Putamen (tissue), 1 donor: ENCODE measurements at regions not wholly inside any gene's neighbourhood (a gene's known extent, or its start where the extent isn't known, plus 50 kb on each side); places are given as distances from the start of the nearest gene placed in this dataset.
"Not testable (repeated sequence)": the region's sequence is repeated elsewhere in the genome, so short reads cannot be mapped to it uniquely, and the experiment has no call there.

Experiments used
- DNase-seq: peaks from one replicate; pipeline ENCODE4 v3.0.0-alpha.2; 2016; ENCODE audit warnings: low spot score

DNA sequence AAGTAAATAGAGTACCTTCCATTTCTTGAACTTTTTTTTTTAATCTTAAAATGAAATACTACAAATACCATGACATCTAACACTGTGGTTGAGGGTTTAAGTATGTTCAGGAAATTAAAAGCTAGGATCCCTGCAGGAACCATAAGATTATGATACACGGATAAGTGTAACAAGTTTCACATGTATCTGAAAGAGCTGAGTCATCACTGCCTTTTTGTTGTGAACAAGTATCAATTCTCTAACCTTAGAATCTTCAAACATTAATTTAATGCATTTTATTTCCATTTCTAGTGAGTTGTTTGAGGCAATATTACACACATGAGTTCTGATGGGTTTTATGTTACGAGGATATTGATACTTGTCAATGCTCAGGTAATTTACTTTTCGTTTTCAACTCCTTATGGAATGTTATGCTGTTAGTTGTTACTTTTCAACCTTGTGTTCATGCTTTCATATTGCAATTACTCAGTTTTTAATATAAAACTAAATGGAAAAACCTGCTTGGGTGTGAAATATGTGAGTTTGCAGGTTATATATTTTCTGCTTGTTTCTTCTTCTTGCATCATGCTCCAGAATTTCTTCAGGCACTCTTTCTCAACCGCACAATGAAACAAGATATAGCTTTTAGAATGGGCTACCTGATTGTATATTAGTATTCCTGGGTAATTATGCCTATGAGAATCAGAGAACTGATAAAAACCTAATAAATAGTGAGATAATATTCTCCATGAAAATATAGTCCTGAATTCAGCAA is 361.3 kb upstream of the MTNR1B start:
- no peak for DNase-seq

DNA sequence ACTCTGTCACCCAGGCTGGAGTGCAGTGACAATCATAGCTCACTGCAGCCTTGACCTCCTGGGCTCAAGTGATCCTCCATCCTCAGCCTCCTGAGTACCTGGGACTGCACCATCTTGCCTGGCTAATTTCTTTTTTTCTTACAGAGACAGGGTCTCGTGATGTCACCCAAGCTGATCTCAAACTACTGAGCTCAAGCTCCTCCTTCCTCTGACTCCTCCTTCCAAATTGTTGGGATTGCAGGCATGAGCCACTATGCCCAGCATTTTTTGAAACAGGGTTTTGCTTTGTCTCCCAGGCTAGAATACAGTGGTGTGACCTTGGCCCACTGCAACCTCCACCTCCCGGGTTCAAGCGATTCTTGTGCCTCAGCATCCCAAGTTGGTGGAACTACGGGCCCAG is 358.3 kb upstream of the MTNR1B start:
- no peak for DNase-seq

DNA sequence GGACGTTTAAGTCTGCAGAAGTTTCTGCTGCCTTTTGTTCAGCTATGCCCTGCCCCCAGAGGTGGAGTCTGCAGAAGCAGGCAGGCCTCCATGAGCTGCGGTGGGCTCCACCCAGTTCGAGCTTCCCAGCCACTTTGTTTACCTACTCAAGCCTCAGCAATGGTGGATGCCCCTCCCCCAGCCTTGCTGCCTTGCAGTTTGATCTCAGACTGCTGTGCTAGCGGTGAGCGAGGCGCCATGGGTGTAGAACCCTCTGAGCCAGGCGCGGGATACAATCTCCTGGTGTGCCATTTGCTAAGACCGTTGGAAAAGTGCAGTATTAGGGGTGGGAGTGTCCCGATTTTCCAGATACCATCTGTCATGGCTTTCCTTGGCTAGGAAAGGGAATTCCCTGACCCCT is 351.4 kb upstream of the MTNR1B start:
- DNase-seq, result not testable (repeated sequence)

DNA sequence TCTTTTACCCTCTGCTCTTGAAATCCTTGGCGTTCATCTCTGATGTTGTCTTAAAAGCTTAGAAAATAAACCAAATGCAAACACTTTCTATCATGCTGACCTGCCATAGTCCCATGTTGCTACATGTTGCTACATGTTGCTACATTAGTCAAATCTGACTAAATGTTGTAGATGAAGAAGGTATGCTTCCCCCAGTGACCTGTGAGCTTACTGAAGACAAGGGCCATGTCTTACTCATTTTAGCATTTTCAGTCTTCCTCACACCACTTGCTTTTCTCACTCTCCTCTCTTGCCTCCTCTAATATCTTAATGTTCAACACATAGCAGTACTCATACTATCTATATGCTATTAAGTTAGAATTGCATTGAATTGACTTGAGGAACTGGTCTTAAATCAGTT is 346.4 kb upstream of the MTNR1B start:
- no peak for DNase-seq

DNA sequence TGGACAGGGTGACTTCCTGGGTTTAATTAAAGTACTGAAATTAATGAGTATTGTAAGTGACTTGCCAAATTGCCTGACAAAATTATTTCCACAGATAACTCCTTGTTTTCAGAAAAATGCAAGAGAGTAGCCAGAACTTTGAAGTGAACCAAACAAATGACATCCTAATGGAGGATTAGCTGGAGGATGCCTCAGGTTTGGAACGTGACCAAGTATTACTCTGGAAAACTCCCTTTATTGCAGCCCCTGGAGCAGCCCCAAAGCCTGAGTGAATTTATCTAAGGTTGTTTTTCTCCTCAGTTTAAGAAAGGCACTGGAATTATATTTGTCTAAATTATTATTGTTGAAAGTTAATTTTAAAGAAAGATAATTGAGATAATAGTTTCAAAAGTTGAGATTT is 343.6 kb upstream of the MTNR1B start:
- DNase-seq, result no peak

DNA sequence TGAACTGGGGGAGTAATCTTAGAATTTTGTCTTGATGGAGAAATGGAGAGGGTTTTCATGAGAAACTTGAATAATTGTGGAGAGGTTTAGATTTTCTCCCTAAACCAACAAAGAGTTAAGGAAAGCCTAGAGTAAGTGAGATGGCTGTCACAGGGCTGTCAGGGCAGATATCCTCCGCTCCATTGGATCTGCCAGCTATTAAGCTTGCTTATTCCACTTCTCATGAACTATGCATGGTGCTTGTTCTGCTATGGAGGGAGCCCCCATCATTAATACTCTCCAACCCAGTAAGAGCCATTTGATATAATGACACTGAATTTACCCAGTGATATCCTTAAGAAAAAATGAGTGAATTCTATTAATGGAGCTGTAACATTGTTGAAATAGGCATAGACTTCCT is 342.8 kb upstream of the MTNR1B start:
- no peak for DNase-seq

DNA sequence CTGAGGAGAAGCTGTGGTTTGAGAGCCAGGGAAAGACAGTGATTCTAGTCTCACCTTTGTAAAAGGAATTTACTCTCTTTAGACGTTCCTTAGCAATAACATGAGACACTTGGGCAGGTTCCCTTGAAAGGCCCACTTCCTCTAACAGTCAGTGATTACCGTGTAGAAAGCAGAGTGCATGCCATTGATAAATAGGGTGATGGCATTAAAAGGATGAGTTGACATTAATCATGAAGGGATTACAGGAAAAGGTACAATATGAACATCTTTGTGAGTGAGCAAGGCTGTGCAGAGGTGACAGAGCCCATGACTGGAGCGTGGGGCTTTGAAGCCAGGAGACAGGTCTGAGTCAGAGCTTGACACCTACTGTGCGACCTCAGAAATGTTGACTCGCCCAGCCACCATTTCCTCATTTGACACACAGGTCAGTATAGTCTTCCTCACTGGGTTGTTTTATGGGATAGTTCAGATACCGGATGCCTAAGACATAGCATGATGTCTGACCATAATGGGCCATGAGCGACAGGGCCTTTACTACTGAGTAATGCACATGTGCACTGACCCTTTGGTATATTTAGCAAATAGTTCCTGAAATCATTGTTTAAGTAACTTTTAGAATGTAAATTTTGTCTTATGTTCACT is 341.7 kb upstream of the MTNR1B start:
- DNase-seq, result no peak

DNA sequence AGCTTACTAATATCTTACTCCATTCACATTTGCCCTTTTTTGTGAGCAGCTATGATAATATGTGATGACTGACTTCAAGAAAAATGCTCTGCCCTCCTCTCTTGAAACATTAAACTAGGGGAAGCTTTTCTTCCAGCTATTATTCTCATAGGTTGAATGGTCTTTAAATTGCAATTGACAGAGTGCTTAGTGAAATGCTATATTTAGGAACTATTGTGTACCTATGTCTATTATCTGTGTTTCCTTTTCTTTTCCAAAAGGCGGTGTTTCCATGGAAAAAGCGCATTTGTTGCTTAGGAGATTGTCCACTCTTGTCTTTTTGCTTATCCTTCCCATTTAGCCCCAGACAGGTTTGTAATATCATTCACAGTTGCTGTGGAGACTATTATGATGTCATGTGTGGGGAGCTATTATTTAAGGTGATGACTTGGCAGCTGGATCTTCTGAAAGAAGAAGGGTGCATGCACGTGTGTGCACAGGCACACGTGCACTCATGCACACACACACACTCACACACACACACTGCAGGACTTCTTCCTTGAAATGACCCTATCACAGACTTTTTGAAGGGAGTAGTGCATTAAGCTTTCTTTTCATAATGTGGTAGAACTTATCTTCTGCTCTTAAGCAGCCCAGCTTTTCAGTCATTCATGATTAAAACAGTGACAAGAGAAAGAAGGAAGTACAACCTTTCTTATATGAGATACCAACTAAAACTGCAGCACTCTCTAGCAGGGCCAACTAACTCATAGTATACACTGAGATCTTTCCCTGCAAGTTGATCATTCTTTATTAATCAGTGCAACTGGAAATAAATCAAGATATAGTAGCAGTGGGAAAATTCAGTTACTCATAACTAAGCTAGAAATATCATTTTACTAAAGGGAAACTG is 340.8 kb upstream of the MTNR1B start:
- no peak for DNase-seq

DNA sequence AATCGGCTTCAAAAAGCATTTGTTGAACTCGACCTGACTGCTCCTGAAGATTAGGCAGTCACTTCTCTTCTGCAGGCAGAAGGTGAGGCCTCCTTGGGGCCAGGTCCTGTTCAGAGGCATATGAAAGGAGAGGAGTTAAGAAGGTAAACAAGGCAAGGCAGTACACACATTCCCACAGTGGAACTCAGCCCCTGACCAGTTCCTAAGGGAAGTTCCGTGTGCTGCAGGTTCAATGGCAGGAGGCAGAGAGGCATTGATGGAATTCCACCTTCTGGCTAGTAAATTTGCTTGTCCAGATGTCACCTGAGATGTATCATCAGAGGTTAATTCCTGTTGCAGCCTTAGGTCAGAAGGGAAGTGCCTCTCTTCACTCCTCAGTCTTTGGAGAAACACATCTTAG is 337.0 kb upstream of the MTNR1B start:
- DNase-seq, result no peak

DNA sequence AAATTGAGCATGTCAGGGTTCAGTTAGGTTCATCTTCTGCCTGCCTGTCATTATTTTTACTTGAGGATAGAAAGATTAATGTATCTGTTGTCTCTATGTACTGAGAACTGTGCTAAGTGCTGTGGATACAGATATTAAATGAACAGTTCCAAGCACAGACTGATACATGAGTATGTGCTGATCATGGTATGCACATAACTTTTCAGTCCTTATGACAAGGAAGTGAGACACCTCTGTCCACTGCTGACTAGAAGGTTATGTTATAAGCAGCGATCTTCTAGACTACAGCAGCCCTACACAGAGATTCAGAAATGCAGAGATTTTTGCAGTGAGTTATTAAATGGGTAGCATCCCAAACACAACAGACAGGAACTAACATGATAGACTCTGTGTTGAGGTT is 335.6 kb upstream of the MTNR1B start:
- no peak for DNase-seq

DNA sequence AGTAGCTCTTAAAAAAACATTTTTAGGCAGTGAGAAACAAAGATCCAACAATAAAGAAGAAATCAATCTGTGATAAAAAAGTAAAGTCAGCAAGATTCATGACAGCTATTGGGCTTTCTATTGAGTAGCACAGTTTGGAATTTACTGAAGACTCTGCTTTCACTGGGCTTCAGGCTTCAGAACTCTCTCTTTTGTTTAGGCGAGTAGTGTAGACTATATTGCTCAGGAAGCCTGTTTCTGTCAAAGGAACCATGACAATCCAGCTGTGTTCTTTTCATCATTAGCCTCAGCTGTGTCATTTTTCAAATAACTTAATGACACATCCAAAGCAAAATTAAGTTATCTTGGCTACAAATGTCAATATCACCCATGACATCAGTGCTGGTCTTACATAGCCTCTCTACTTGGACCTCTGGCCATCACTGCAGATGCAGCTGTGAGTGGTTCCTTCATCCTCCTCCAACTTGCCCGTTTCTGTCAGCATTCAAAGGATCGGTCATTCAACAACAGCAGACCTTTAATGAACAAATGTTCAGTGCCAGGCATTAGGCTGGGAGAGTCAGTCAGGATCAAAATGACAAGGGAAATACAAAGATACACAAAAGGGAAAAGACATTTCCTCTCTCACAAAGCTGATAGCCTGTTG is 332.8 kb upstream of the MTNR1B start:
- DNase-seq, result no peak

DNA sequence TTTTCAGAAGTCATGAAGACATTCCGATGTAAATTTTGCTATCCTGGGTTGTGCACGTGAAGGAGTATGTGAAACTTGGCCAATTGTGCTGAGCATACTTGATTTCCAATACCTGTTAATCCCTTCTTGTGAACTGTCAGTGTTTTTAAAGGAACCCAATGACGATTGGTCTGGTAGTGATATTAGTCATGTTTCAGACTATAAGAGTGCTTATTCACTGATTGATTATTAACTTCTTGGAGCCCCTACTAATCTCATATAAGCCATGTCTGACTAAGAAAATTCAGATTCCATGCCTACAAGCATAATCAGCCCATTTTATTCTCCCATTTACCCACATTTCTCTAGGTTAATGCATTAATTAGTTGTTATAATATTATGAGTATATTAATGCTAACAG is 330.8 kb upstream of the MTNR1B start:
- DNase-seq, result no peak

DNA sequence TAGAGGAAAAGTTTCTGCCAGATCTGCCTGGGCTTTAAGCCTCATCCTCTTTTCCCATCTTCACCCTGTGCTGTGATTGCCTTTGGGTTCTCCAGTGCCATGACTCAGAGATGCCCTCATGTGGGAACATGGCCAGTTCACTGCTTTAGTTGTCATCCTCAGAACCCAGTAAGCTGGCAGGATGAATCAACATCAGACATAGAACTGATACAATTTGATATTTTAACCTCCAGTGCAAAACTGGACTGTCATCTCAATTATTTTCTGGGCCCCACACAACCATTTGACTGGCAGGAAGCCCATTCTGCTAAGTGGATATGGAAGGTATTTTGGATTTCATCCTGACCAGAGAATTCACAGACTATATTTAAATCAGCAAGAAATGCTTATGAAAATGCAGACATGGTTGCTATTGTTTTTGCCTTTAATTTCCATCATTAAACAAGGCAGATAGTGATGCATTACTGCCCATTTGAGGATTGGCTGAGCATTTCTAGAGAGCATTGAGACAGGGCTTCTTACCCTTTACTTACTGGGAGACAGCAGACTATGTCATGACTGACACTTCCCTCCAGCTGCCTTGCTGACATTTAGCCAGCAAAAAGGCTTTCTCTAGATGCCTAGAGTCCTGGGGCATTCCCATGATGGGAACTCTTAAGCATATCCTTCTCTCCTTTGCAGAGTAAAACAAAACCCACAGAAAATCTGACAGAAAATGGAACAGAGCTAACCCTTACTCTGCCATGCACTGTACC is 327.1 kb upstream of the MTNR1B start:
- no peak for DNase-seq

DNA sequence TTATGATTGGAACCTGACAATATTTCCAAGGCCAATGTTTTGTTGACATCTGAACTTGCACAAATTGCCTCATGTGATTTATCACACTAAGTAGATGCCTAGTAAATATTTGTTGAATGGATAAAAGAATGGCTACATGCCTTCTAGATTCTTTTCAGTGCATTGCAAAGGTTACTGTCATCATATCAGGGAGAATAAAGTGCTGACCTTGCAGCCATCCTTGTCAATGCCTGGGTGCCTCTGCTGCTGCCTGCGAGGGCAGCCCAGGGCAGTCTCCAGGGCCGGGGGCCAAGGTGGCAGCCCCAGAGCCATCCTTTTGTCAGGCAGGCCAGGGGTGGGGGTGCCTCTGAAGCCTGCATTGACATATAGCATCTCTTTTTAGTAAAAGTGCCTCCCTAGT is 325.6 kb upstream of the MTNR1B start:
- no peak for DNase-seq

DNA sequence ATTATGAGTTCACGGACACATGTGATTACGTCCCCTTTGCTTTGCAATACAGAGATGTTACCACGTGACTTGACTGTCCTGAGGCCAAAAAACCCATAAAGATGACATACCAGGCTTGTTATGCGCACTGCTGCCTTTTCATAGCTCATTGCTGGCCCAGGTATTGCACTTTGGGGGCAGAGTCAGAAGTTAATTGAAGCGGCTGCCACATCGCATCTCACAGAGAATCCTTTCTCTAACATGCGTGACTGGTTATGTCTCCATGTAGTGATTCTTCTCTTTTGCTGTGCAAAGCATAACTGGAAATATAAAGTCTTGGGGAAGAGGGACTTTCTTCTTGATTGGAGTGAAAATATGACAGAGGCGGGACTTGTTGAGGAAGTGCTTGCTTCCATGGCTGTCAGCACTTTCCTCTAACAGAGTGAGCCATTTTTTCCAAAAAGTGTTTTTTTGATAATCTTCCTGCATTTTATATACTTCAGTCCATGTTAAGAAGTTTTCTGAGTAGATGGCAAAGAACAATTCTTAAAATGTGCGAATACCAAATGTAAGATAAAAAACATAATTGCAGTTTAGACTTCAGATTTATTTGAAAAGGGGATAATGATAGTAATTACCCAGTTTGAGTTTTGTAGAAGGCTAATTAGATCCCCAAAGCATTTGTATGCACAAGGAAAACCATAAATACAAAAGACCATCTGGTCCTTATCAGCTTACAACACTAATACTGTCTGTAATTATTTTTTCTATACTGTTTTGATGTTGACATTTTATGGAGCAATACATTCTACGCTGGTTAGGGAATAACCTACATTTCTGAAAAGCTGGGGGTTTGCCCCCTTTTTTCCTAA is 324.6 kb upstream of the MTNR1B start:
- DNase-seq, result no peak

DNA sequence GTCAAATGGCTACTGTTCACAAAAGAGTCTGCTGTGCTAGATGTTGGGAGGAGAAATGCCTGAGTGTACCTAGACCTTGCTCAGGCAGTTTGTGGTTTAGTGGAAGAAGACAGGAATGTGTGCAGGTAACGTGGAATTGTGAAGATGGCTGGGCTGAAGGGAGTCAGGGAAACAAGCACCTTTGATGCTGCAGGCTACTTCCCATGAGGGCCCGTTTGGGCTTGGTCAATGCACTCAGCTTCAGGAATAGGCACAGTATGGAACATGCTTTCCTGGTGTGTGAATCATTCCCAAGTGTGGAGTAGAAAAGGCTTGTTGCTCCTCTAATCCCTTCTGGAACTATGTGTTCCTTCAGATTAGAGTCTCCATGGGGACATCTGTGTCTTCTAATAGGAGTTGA is 318.3 kb upstream of the MTNR1B start:
- no peak for DNase-seq

DNA sequence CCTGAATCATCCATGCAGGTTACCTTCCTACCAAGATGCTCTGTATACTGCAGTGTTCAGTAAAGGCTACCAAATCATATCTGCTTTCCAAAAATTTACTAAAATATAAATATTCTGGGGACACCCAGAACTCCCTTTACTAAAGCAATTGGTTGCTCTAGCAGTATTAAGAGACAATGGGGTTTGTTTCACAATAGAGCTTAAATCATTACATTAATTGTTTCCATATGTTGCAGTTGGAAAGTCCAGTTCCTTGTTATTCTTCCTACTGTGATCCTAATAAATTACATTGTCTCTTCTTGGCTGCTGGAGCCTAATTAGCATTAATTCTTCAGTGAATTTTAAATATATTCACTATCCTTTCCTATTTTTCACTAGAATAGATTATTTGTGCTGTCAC is 316.0 kb upstream of the MTNR1B start:
- DNase-seq, result no peak

DNA sequence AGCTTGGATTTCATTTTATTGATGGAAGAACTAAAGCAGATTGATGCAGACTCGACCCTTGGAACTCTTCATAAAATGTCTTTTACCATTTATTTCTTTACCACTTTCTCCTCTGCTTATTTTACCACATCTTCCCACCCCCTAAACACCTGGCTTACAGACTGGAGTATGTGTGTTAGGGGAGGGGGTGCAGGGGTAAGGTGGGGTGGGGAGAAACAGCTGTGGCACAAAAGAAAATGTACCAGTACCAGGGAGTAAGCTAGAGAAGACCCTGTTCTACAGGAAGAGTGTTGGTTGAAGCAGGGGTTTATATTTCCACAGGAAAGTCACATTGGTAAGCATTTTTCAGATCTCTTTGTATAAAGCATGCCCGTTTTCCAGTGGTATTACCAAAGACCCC is 312.7 kb upstream of the MTNR1B start:
- no peak for DNase-seq

DNA sequence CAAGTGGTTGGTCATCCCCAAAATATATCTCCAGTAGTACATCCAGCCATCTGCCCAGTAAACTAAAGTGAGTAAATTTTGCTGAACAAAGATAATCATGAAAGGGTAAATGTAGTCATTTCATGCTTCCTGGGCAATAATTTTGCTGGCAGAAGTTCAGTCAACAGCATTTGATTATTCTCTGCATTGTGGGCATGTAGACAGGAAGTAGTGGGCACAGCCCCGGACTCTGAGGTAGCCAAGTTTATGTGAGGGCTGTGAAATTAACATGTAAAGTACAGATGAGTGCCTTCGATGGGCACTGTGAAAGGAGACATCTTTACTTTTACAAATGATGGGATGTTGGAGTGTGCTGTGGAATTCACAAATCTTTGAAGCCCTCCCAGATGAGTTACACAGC is 312.2 kb upstream of the MTNR1B start:
- no peak for DNase-seq

DNA sequence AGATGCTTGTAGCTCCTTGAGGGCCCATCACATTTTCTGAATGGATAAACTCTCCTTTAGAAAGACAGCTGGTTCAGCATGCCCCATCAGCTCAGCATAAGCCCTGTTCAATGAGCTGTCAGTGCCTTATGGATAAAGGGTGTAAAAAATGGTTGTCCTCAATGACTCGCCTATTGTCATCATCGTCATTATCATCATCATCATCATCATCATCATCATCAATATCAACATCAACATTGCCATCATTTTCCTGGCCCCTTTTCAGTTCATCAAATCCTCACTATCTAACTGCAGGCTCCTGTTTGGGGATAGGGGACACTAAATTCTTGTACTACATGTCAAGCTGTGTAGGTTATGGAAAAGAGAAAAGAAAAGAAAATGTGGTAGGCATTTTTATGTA is 310.7 kb upstream of the MTNR1B start:
- no peak for DNase-seq

DNA sequence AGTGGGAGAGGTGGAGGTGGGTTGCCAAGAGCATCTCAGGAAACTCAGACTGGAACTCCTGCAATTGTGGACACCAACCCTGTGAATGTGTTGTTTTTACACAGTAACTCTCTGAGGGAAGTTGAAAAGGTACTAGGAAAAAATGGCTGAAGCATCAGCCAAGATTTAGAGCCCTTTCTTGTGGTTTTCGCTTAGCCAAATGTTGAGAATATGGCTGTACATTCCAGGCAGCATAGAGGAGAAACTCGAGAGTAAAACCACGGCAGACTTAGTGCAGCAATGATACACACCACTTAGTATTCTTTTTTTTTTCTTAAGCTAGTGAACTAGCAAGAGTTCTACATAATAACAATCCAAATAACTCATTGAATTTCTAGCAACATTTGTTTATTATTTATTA is 309.7 kb upstream of the MTNR1B start:
- no peak for DNase-seq
